Neural progenitor cell (in vitro differentiated cells): ENCODE measurements at regions not wholly inside any gene's neighbourhood (a gene's known extent, or its start where the extent isn't known, plus 50 kb on each side); places are given as distances from the start of the nearest gene placed in this dataset.

ENCODE experiments used
- CTCF ChIP-seq: fragments of 200-600 bp; sonication (generic); IDR thresholded peaks from 2 replicates; pipeline ENCODE4 v1.5.1; 2017; ENCODE audit warnings: antibody characterized with exemption, mild to moderate bottlenecking
- EZH2 ChIP-seq: fragments of 200-600 bp; sonication (generic); IDR thresholded peaks from 2 replicates; pipeline ENCODE4 v1.6.1; 2017; ENCODE audit warnings: antibody characterized with exemption, mild to moderate bottlenecking, moderate library complexity
- EZH2phosphoT487 ChIP-seq: fragments of 200-600 bp; sonication (generic); IDR thresholded peaks from 2 replicates; pipeline ENCODE4 v1.6.1; 2017; ENCODE audit warnings: antibody characterized with exemption

- TF ChIP-seq EZH2phosphoT487 (no peak), EZH2 (no peak), CTCF (no peak)
These were observed 141.3 kb downstream of the PXDC1 start for GRCh38 chr6:3610206-3610605.
